ENCODE measurements at regions not wholly inside any gene's neighbourhood (a gene's known extent, or its start where the extent isn't known, plus 50 kb on each side); places are given as distances from the start of the nearest gene placed in this dataset.

DNA sequence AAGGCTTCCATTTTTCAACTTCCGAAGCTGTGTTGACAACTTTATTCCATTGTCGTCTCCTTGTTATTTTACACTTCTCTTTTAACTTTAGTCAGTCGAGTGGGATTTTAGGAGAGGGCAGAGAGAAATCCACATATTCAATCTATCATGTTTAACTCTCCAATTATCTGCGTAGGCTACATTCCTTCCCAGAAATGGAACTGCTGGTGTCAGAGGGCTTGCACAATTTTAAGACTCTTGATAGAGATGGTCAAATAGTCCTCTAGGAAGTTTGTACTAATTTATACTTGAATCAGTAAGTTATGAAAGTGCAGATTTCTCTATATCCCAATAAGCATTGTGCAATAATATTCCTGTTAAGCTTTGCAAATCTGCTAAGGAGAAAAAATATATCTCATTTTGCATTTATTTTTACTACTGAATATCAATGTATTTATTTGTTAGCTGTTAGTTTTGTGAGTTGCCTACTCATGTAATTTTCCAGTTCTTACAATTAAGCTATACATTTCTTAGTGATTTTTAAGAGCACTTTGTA is 95.6 kb downstream of the CYP26B1 start:
- no peak for TF ChIP-seq POLR2AphosphoS5 (IDR thresholded peaks at IDR 0.05; ENCODE audit: borderline replicate concordance, low read depth, low read length)
- TF ChIP-seq EZH2 (IDR thresholded peaks at IDR 0.05) = no peak
- TF ChIP-seq FOXP2 (optimal IDR thresholded peaks at IDR 0.05; ENCODE audit: control extremely low read depth, extremely low read length, insufficient read depth) = no peak
